ENCODE measurements at regions not wholly inside any gene's neighbourhood (a gene's known extent, or its start where the extent isn't known, plus 50 kb on each side); places are given as distances from the start of the nearest gene placed in this dataset.

GRCh38 chr9:107878462-107878861 is 388.9 kb upstream of the KLF4 start:
- Histone ChIP-seq H3K9me3 (ENCODE audit: control insufficient read depth, insufficient read depth, low read length) (no peaks in the 10 kb centered on the region), H3K9ac (ENCODE audit: low read depth, low read length) (no peak overlapping the region), H3K36me3 (ENCODE audit: control insufficient read depth, insufficient read depth, low read length) (no peaks in the 10 kb centered on the region), H3K4me1 (ENCODE audit: control insufficient read depth, insufficient read depth, low read length) (no peaks in the 10 kb centered on the region), H3K4me3 (ENCODE audit: low read depth, low read length) (no peak overlapping the region), H3K27me3 (ENCODE audit: control insufficient read depth, insufficient read depth, low read length) (peaks cover 3% of the 10 kb centered on the region)

- Histone ChIP-seq H3K9ac (ENCODE audit: low read depth, low read length) (no peak overlapping the region), H3K9me3 (ENCODE audit: control insufficient read depth, insufficient read depth, low read length) (no peaks in the 10 kb centered on the region), H3K27me3 (ENCODE audit: control insufficient read depth, insufficient read depth, low read length) (peaks cover 3% of the 10 kb centered on the region)
Measured at GRCh38 chr9:107875571-107875980, 386.0 kb upstream of the KLF4 start.

GRCh38 chr9:107874591-107875369 is 385.2 kb upstream of the KLF4 start:
- Histone ChIP-seq H3K27me3 (ENCODE audit: control insufficient read depth, insufficient read depth, low read length) (peaks cover 3% of the 10 kb centered on the region), H3K4me1 (ENCODE audit: control insufficient read depth, insufficient read depth, low read length) (peaks cover 8% of the 10 kb centered on the region), H3K9ac (ENCODE audit: low read depth, low read length) (no peak overlapping the region), H3K36me3 (ENCODE audit: control insufficient read depth, insufficient read depth, low read length) (no peaks in the 10 kb centered on the region), H3K9me3 (ENCODE audit: control insufficient read depth, insufficient read depth, low read length) (no peaks in the 10 kb centered on the region), H3K4me3 (ENCODE audit: low read depth, low read length) (no peak overlapping the region)

More at GRCh38 chr9:107875571-107875980, 386.0 kb upstream of the KLF4 start:
- Histone ChIP-seq H3K36me3 (ENCODE audit: control insufficient read depth, insufficient read depth, low read length) (no peaks in the 10 kb centered on the region), H3K4me3 (ENCODE audit: low read depth, low read length) (no peak overlapping the region), H3K4me1 (ENCODE audit: control insufficient read depth, insufficient read depth, low read length) (peaks cover 8% of the 10 kb centered on the region)

GRCh38 chr9:107874137-107874536 is 384.6 kb upstream of the KLF4 start:
- H3K4me1 ChIP-seq (ENCODE audit: control insufficient read depth, insufficient read depth, low read length), result peaks cover 8% of the 10 kb centered on the region
- no peak overlapping the region for H3K4me3 ChIP-seq (ENCODE audit: low read depth, low read length)
- H3K9me3 ChIP-seq (ENCODE audit: control insufficient read depth, insufficient read depth, low read length), result no peaks in the 10 kb centered on the region
- H3K27me3 ChIP-seq (ENCODE audit: control insufficient read depth, insufficient read depth, low read length), result peaks cover 3% of the 10 kb centered on the region
- no peaks in the 10 kb centered on the region for H3K36me3 ChIP-seq (ENCODE audit: control insufficient read depth, insufficient read depth, low read length)
- H3K9ac ChIP-seq (ENCODE audit: low read depth, low read length), result no peak overlapping the region

GRCh38 chr9:107872457-107873192 is 383.1 kb upstream of the KLF4 start:
- Histone ChIP-seq H3K27me3 (ENCODE audit: control insufficient read depth, insufficient read depth, low read length) (peaks cover 3% of the 10 kb centered on the region), H3K9ac (ENCODE audit: low read depth, low read length) (no peak overlapping the region), H3K4me3 (ENCODE audit: low read depth, low read length) (no peak overlapping the region), H3K9me3 (ENCODE audit: control insufficient read depth, insufficient read depth, low read length) (no peaks in the 10 kb centered on the region), H3K4me1 (ENCODE audit: control insufficient read depth, insufficient read depth, low read length) (peaks cover 8% of the 10 kb centered on the region), H3K36me3 (ENCODE audit: control insufficient read depth, insufficient read depth, low read length) (no peaks in the 10 kb centered on the region)

- Histone ChIP-seq H3K9ac (ENCODE audit: low read depth, low read length) (no peak overlapping the region), H3K4me3 (ENCODE audit: low read depth, low read length) (no peak overlapping the region), H3K4me1 (ENCODE audit: control insufficient read depth, insufficient read depth, low read length) (peaks cover 8% of the 10 kb centered on the region), H3K9me3 (ENCODE audit: control insufficient read depth, insufficient read depth, low read length) (no peaks in the 10 kb centered on the region), H3K27me3 (ENCODE audit: control insufficient read depth, insufficient read depth, low read length) (peaks cover 3% of the 10 kb centered on the region), H3K36me3 (ENCODE audit: control insufficient read depth, insufficient read depth, low read length) (no peaks in the 10 kb centered on the region)
Measured at GRCh38 chr9:107870927-107871680, 381.5 kb upstream of the KLF4 start.

GRCh38 chr9:107870221-107870620 is 380.7 kb upstream of the KLF4 start:
- Histone ChIP-seq H3K4me1 (ENCODE audit: control insufficient read depth, insufficient read depth, low read length) (peaks cover 8% of the 10 kb centered on the region), H3K4me3 (ENCODE audit: low read depth, low read length) (no peak overlapping the region), H3K27me3 (ENCODE audit: control insufficient read depth, insufficient read depth, low read length) (peaks cover 3% of the 10 kb centered on the region), H3K9ac (ENCODE audit: low read depth, low read length) (no peak overlapping the region), H3K9me3 (ENCODE audit: control insufficient read depth, insufficient read depth, low read length) (no peaks in the 10 kb centered on the region), H3K36me3 (ENCODE audit: control insufficient read depth, insufficient read depth, low read length) (no peaks in the 10 kb centered on the region)

GRCh38 chr9:107869111-107869510 is 379.5 kb upstream of the KLF4 start:
- Histone ChIP-seq H3K27me3 (ENCODE audit: control insufficient read depth, insufficient read depth, low read length) (peaks cover under 1% of the 10 kb centered on the region), H3K36me3 (ENCODE audit: control insufficient read depth, insufficient read depth, low read length) (no peaks in the 10 kb centered on the region), H3K9ac (ENCODE audit: low read depth, low read length) (no peak overlapping the region), H3K4me3 (ENCODE audit: low read depth, low read length) (no peak overlapping the region), H3K9me3 (ENCODE audit: control insufficient read depth, insufficient read depth, low read length) (no peaks in the 10 kb centered on the region), H3K4me1 (ENCODE audit: control insufficient read depth, insufficient read depth, low read length) (peaks cover 8% of the 10 kb centered on the region)

- H3K9me3 ChIP-seq (ENCODE audit: control insufficient read depth, insufficient read depth, low read length), result no peaks in the 10 kb centered on the region
- no peaks in the 10 kb centered on the region for H3K36me3 ChIP-seq (ENCODE audit: control insufficient read depth, insufficient read depth, low read length)
- H3K4me3 ChIP-seq (ENCODE audit: low read depth, low read length), result no peak overlapping the region
- H3K27me3 ChIP-seq (ENCODE audit: control insufficient read depth, insufficient read depth, low read length), result no peaks in the 10 kb centered on the region
- no peak overlapping the region for H3K9ac ChIP-seq (ENCODE audit: low read depth, low read length)
- peaks cover 5% of the 10 kb centered on the region for H3K4me1 ChIP-seq (ENCODE audit: control insufficient read depth, insufficient read depth, low read length)
Measured at GRCh38 chr9:107868186-107868585, 378.6 kb upstream of the KLF4 start.

- H3K4me3 ChIP-seq (ENCODE audit: low read depth, low read length), result no peak overlapping the region
- H3K9ac ChIP-seq (ENCODE audit: low read depth, low read length), result no peak overlapping the region
- H3K27me3 ChIP-seq (ENCODE audit: control insufficient read depth, insufficient read depth, low read length), result no peaks in the 10 kb centered on the region
- no peaks in the 10 kb centered on the region for H3K9me3 ChIP-seq (ENCODE audit: control insufficient read depth, insufficient read depth, low read length)
- H3K36me3 ChIP-seq (ENCODE audit: control insufficient read depth, insufficient read depth, low read length), result no peaks in the 10 kb centered on the region
- peaks cover 2% of the 10 kb centered on the region for H3K4me1 ChIP-seq (ENCODE audit: control insufficient read depth, insufficient read depth, low read length)
Measured at GRCh38 chr9:107867738-107868137, 378.2 kb upstream of the KLF4 start.

GRCh38 chr9:107866711-107867311 is 377.2 kb upstream of the KLF4 start:
- no peaks in the 10 kb centered on the region for H3K36me3 ChIP-seq (ENCODE audit: control insufficient read depth, insufficient read depth, low read length)
- H3K27me3 ChIP-seq (ENCODE audit: control insufficient read depth, insufficient read depth, low read length), result no peaks in the 10 kb centered on the region
- H3K4me3 ChIP-seq (ENCODE audit: low read depth, low read length), result no peak overlapping the region
- peaks cover 2% of the 10 kb centered on the region for H3K4me1 ChIP-seq (ENCODE audit: control insufficient read depth, insufficient read depth, low read length)
- no peak overlapping the region for H3K9ac ChIP-seq (ENCODE audit: low read depth, low read length)
- H3K9me3 ChIP-seq (ENCODE audit: control insufficient read depth, insufficient read depth, low read length), result no peaks in the 10 kb centered on the region

All from iPS-15b (cell line).